Frontal cortex (tissue), 3 donors: ENCODE measurements at regions not wholly inside any gene's neighbourhood (a gene's known extent, or its start where the extent isn't known, plus 50 kb on each side); places are given as distances from the start of the nearest gene placed in this dataset.
"Not testable (repeated sequence)": the region's sequence is repeated elsewhere in the genome, so short reads cannot be mapped to it uniquely, and the experiment has no call there.

ENCODE experiments used
- DNase-seq, 2 donors: peaks; one replicate each; pipeline ENCODE4 v3.0.0; 2012; ENCODE audit warnings: low spot score in 2 of 2
- FAIRE-seq: peaks from 2 replicates; lab custom pipeline; 2012; peaks lifted over from hg19 to GRCh38; lab: Jason Lieb, UNC
- donor health status: control.
- donor health status: control.
- donor health status: control.

GRCh38 chr4:55028196-55028595, 97.2 kb downstream of the KDR start:
- DNase-seq (no peak), FAIRE-seq (no peak)

GRCh38 chr4:55027596-55027995, 97.8 kb downstream of the KDR start:
- DNase-seq (no peak), FAIRE-seq (no peak)

- DNase-seq, FAIRE-seq: not testable (repeated sequence)
Measured at GRCh38 chr4:55025456-55025855, 99.9 kb downstream of the KDR start.

- FAIRE-seq: peak; percentile 77
- no peak for DNase-seq
Measured at GRCh38 chr4:55023030-55023429, 102.4 kb downstream of the KDR start.

GRCh38 chr4:55021214-55021613, 104.2 kb downstream of the KDR start:
- DNase-seq (no peak), FAIRE-seq (no peak)

- DNase-seq (no peak), FAIRE-seq (no peak)
Measured at GRCh38 chr4:55020131-55020530, 105.3 kb downstream of the KDR start.

- FAIRE-seq: no peak
- DNase-seq: no peak
Measured at GRCh38 chr4:55018978-55019377, 106.4 kb downstream of the KDR start.

GRCh38 chr4:55018521-55018920, 106.9 kb downstream of the KDR start:
- DNase-seq (no peak), FAIRE-seq (no peak)

- DNase-seq: no peak
- no peak for FAIRE-seq
Measured at GRCh38 chr4:55017406-55017805, 108.0 kb downstream of the KDR start.

GRCh38 chr4:55016131-55016530, 109.3 kb downstream of the KDR start:
- FAIRE-seq (no peak), DNase-seq (no peak)

- no peak for DNase-seq
- FAIRE-seq: no peak
Measured at GRCh38 chr4:55014876-55015275, 110.5 kb downstream of the KDR start.

GRCh38 chr4:55013431-55013955, 111.9 kb downstream of the KDR start:
- DNase-seq (no peak), FAIRE-seq (no peak)

GRCh38 chr4:55012363-55013230, 112.8 kb downstream of the KDR start:
- no peak for FAIRE-seq
- DNase-seq: no peak

GRCh38 chr4:55011761-55012160, 113.6 kb downstream of the KDR start:
- no peak for DNase-seq
- no peak for FAIRE-seq

- FAIRE-seq (peak; percentile 61), DNase-seq (no peak)
Measured at GRCh38 chr4:55010550-55010949, 114.8 kb downstream of the KDR start.

GRCh38 chr4:55008166-55009056, 117.0 kb downstream of the KDR start:
- DNase-seq: no peak
- no peak for FAIRE-seq

GRCh38 chr4:55005910-55006309, 119.5 kb downstream of the KDR start:
- no peak for FAIRE-seq
- DNase-seq: no peak

- DNase-seq (no peak), FAIRE-seq (no peak)
Measured at GRCh38 chr4:55004831-55005230, 120.6 kb downstream of the KDR start.

GRCh38 chr4:55002431-55002830, 123.0 kb downstream of the KDR start:
- DNase-seq (no peak), FAIRE-seq (no peak)

- DNase-seq: no peak
- no peak for FAIRE-seq
Measured at GRCh38 chr4:55001538-55001937, 123.9 kb downstream of the KDR start.

- no peak for DNase-seq
- FAIRE-seq: no peak
Measured at GRCh38 chr4:54999003-54999402, 126.4 kb downstream of the KDR start.
